H1 (cell line): ENCODE measurements at regions not wholly inside any gene's neighbourhood (a gene's known extent, or its start where the extent isn't known, plus 50 kb on each side); places are given as distances from the start of the nearest gene placed in this dataset.

ENCODE experiments used
- CTCF ChIA-PET: fragments of 300-600 bp; sonication (Branson Sonifier 250); formaldehyde crosslinking; loops from one replicate; lab custom pipeline; 2021; ENCODE audit not compliant: partially characterized antibody; lab: Charles Lee
- POLR2A ChIA-PET: fragments of 300-600 bp; sonication (Branson Sonifier 250); formaldehyde crosslinking; loops from one replicate; lab custom pipeline; 2021; ENCODE audit warnings: inconsistent platforms; ENCODE audit not compliant: partially characterized antibody; lab: Charles Lee
- DNase-seq, 2 experiments: peaks; one replicate each; pipeline versions ENCODE4 v3.0.0 to v3.0.0-alpha.2; 2010 to 2022; ENCODE audit warnings: low spot score in 2 of 2, low read depth in 1 of 2, mixed read lengths in 1 of 2
- FAIRE-seq: peaks from 2 replicates; lab custom pipeline; 2011; peaks lifted over from hg19 to GRCh38; lab: Jason Lieb, UNC
- H2AFZ ChIP-seq: 2 replicates; pipeline ENCODE4 v1.8.1; 2012; ENCODE audit warnings: low read length, inconsistent platforms
- H2AK5ac ChIP-seq: 2 replicates; pipeline ENCODE4 v1.6.1; 2013; ENCODE audit warnings: low read depth, low read length
- H2BK120ac ChIP-seq: replicated peaks from 2 replicates; pipeline ENCODE3; 2013; ENCODE audit warnings: low read depth, low read length, inconsistent platforms
- H2BK12ac ChIP-seq: 2 replicates; pipeline ENCODE4 v1.6.1; 2013; ENCODE audit warnings: low read depth, low read length
- H2BK15ac ChIP-seq: 2 replicates; pipeline ENCODE4 v1.6.1; 2013; ENCODE audit warnings: low read length
- H2BK20ac ChIP-seq: 2 replicates; pipeline ENCODE4 v1.6.1; 2013; ENCODE audit warnings: low read length
- H2BK5ac ChIP-seq: 2 replicates; pipeline ENCODE4 v1.6.1; 2013; ENCODE audit warnings: low read depth, low read length
- H3K14ac ChIP-seq: 2 replicates; pipeline ENCODE4 v1.6.1; 2013; ENCODE audit warnings: inconsistent platforms; ENCODE audit not compliant: insufficient read length
- H3K18ac ChIP-seq: 2 replicates; pipeline ENCODE4 v1.6.1; 2013; ENCODE audit warnings: low read length; ENCODE audit errors: extremely low read depth
- H3K23ac ChIP-seq: 2 replicates; pipeline ENCODE4 v1.6.1; 2013; ENCODE audit warnings: inconsistent platforms; ENCODE audit not compliant: insufficient read length
- H3K23me2 ChIP-seq: 2 replicates; pipeline ENCODE4 v1.6.1; 2013; ENCODE audit warnings: low read depth, low read length
- H3K27ac ChIP-seq: 2 replicates; pipeline ENCODE4 v1.6.1; 2011; ENCODE audit warnings: low read depth, low read length, inconsistent platforms
- H3K27me3 ChIP-seq, 4 experiments: replicated peaks in 1 of 4; 1 replicate in 1 of 4; 2 replicates in 3 of 4; pipeline versions ENCODE4 v1.6.1 to v1.8.1; 2011 to 2013; ENCODE audit warnings: low read length in 3 of 4, mild to moderate bottlenecking in 3 of 4, inconsistent platforms in 2 of 4, mixed read lengths in 2 of 4, moderate library complexity in 1 of 4; ENCODE audit not compliant: control insufficient read depth in 3 of 4, insufficient read depth in 3 of 4; ENCODE audit errors: extremely low read depth in 1 of 4
- H3K36me3 ChIP-seq, 4 experiments: 2 replicates each; pipeline versions ENCODE4 v1.6.1 to v1.8.1; 2011 to 2013; ENCODE audit warnings: mild to moderate bottlenecking in 4 of 4, low read length in 3 of 4, moderate library complexity in 2 of 4, control low read depth in 1 of 4, inconsistent platforms in 1 of 4; ENCODE audit not compliant: insufficient read depth in 4 of 4, control insufficient read depth in 2 of 4
- H3K4ac ChIP-seq: replicated peaks from 2 replicates; pipeline ENCODE3; 2013; ENCODE audit warnings: low read length, low read depth, mixed read lengths, inconsistent platforms; ENCODE audit not compliant: insufficient read length
- H3K4me1 ChIP-seq, 4 experiments: replicated peaks in 1 of 4; 1 replicate in 1 of 4; 2 replicates in 3 of 4; pipeline versions ENCODE4 v1.6.1 to v1.8.1; 2011 to 2013; ENCODE audit warnings: low read length in 3 of 4, inconsistent platforms in 2 of 4, mixed read lengths in 1 of 4; ENCODE audit not compliant: insufficient read depth in 4 of 4, control insufficient read depth in 3 of 4
- H3K4me2 ChIP-seq, 2 experiments: 2 replicates each; pipeline versions ENCODE4 v1.6.1 to v1.8.1; 2011 to 2013; ENCODE audit warnings: low read depth in 2 of 2, low read length in 2 of 2, control low read depth in 1 of 2, inconsistent platforms in 1 of 2, mild to moderate bottlenecking in 1 of 2; ENCODE audit not compliant: insufficient read depth in 1 of 2
- H3K4me3 ChIP-seq, 4 experiments: fragments of 200-600, 300-600 bp in 1 of 4; sonication (generic), shearing (Covaris generic), sonication (Bioruptor Twin) in 1 of 4; 2 replicates each; pipeline versions ENCODE4 v1.5.1 to v1.8.1; 2011 to 2016; ENCODE audit warnings: low read length in 4 of 4, low read depth in 3 of 4, control low read depth in 2 of 4, inconsistent platforms in 2 of 4, mild to moderate bottlenecking in 2 of 4, mixed read lengths in 1 of 4, moderate library complexity in 1 of 4; ENCODE audit not compliant: insufficient read depth in 2 of 4; ENCODE audit errors: extremely low read depth in 1 of 4
- H3K56ac ChIP-seq: replicated peaks from 2 replicates; pipeline ENCODE3; 2013; ENCODE audit warnings: low read depth, mild to moderate bottlenecking, mixed read lengths, low read length, inconsistent platforms; ENCODE audit not compliant: insufficient read length
- H3K79me1 ChIP-seq: 2 replicates; pipeline ENCODE4 v1.6.1; 2013; ENCODE audit warnings: low read depth, low read length, control low read depth
- H3K79me2 ChIP-seq, 2 experiments: 2 replicates each; pipeline versions ENCODE4 v1.6.1 to v1.8.1; 2012 to 2013; ENCODE audit warnings: low read length in 2 of 2, mild to moderate bottlenecking in 2 of 2, inconsistent platforms in 1 of 2; ENCODE audit not compliant: insufficient read depth in 2 of 2, control insufficient read depth in 1 of 2
- H3K9ac ChIP-seq, 4 experiments: replicated peaks in 1 of 4; 1 replicate in 1 of 4; 2 replicates in 3 of 4; pipeline versions ENCODE4 v1.6.1 to v1.8.1; 2011 to 2013; ENCODE audit warnings: low read depth in 3 of 4, low read length in 3 of 4, control low read depth in 2 of 4, mild to moderate bottlenecking in 2 of 4, moderate library complexity in 2 of 4, inconsistent platforms in 1 of 4; ENCODE audit errors: extremely low read depth in 1 of 4
- H3K9me3 ChIP-seq, 2 experiments: 2 replicates each; pipeline versions ENCODE4 v1.6.1 to v1.8.1; 2012 to 2013; ENCODE audit warnings: mild to moderate bottlenecking in 2 of 2, moderate library complexity in 2 of 2, control low read depth in 1 of 2, inconsistent platforms in 1 of 2, low read depth in 1 of 2, low read length in 1 of 2, mixed read lengths in 1 of 2; ENCODE audit not compliant: insufficient read depth in 2 of 2
- H4K20me1 ChIP-seq, 2 experiments: replicated peaks in 1 of 2; 2 replicates each; pipeline versions ENCODE3 to v1.8.1; 2011 to 2013; ENCODE audit warnings: inconsistent platforms in 2 of 2, low read length in 2 of 2, mild to moderate bottlenecking in 1 of 2; ENCODE audit not compliant: insufficient read depth in 2 of 2, control insufficient read depth in 1 of 2
- H4K5ac ChIP-seq: 2 replicates; pipeline ENCODE4 v1.6.1; 2013; ENCODE audit warnings: low read length, low read depth, mixed read lengths, inconsistent platforms; ENCODE audit not compliant: insufficient read length
- H4K8ac ChIP-seq: 2 replicates; pipeline ENCODE4 v1.8.0; 2013; ENCODE audit warnings: mild to moderate bottlenecking, moderate library complexity, low read length, inconsistent platforms; ENCODE audit not compliant: insufficient read depth; ENCODE audit errors: extremely low read depth
- H4K91ac ChIP-seq: replicated peaks from 2 replicates; pipeline ENCODE3; 2013; ENCODE audit warnings: low read length, mixed read lengths, inconsistent platforms; ENCODE audit not compliant: insufficient read length
- EZH2 ChIP-seq: fragments of 200-600 bp; sonication (generic); IDR thresholded peaks from 2 replicates; pipeline ENCODE4 v1.7.1; 2012; ENCODE audit warnings: low read depth, mild to moderate bottlenecking, moderate library complexity, low read length, inconsistent platforms; ENCODE audit not compliant: severe bottlenecking
- HDAC6 ChIP-seq: IDR thresholded peaks from one replicate; pipeline ENCODE4 v1.7.1; 2012; ENCODE audit warnings: low read depth, mild to moderate bottlenecking, inconsistent platforms, low read length, moderate library complexity
- NANOG ChIP-seq: IDR thresholded peaks from 2 replicates; pipeline ENCODE4 v1.6.1; 2011; ENCODE audit warnings: low read length, low read depth, mild to moderate bottlenecking, inconsistent platforms; ENCODE audit not compliant: insufficient read depth, poor library complexity, severe bottlenecking
- POLR2AphosphoS5 ChIP-seq: IDR thresholded peaks from 2 replicates; pipeline ENCODE4 v1.6.1; 2011; ENCODE audit warnings: low read depth, low read length
- POU5F1 ChIP-seq: IDR thresholded peaks from 2 replicates; pipeline ENCODE4 v1.6.1; 2011; ENCODE audit warnings: low read depth, mild to moderate bottlenecking, low read length, moderate library complexity
- SIRT6 ChIP-seq: IDR thresholded peaks from one replicate; pipeline ENCODE4 v1.7.1; 2012; ENCODE audit warnings: low read length, inconsistent platforms
- WGBS, 2 experiments: shearing (Covaris generic) in 1 of 2; methylation state at CpG; one replicate each; pipeline versions ENCODE4 v1.1.6 to v1.1.7; 2013 to 2015; ENCODE audit warnings: low lambda C conversion rate in 2 of 2, mixed read lengths in 2 of 2, inconsistent platforms in 1 of 2, low coverage in 1 of 2, missing lambda C conversion rate in 1 of 2; ENCODE audit not compliant: insufficient replicate concordance in 2 of 2, insufficient coverage in 1 of 2, insufficient read length in 1 of 2; ENCODE audit errors: extremely low coverage in 1 of 2, missing lambda C conversion rate in 1 of 2; 5-methylcytosine and 5-hydroxymethylcytosine counted together

DNA sequence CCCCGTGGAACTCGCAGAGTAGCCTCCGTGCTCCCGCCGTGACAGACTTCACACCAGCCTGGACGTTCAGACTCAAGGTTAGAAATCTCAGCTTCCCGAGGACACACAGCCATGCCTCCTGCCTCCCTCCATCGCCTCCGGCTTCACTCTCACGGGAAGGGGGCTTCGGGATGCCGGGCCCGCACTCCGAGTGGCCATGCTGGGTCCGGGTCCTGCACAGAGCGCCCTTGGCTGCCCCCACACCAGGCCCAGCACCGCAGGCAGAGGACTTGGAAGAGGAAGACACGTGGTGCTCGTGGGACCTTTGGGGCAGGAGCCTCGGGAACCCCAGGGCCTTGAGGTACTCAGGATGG, 89.8 kb downstream of the PDGFA start:
- H3K79me2 ChIP-seq, result no peaks in the 10 kb centered on the region
- H2BK15ac ChIP-seq, result no peak overlapping the region
- no peaks in the 10 kb centered on the region for H3K36me3 ChIP-seq
- no peaks in the 10 kb centered on the region for H3K9me3 ChIP-seq
- H3K4me3 ChIP-seq, result no peak overlapping the region
- H2BK120ac ChIP-seq, result no peak overlapping the region
- no peaks in the 10 kb centered on the region for H4K20me1 ChIP-seq
- H4K91ac ChIP-seq, result peak overlapping the region; percentile 5
- H3K27me3 ChIP-seq, result no peaks in the 10 kb centered on the region
- H3K14ac ChIP-seq, result no peak overlapping the region
- H2AFZ ChIP-seq, result no peak overlapping the region
- no peak overlapping the region for H3K56ac ChIP-seq
- no peaks in the 10 kb centered on the region for H3K23me2 ChIP-seq
- no peak overlapping the region for H2BK12ac ChIP-seq
- H4K5ac ChIP-seq, result no peak overlapping the region
- no peak overlapping the region for H2BK5ac ChIP-seq
- ChIA-PET CTCF (no interaction called here), POLR2A (interaction anchor here (1.2 kb wide), 1 partner anchor 88 kb away, joined by 4 read pairs; no protein-coding TSS in a partner anchor)
- no peak overlapping the region for H3K9ac ChIP-seq
- FAIRE-seq (no peak), DNase-seq (no peak)
- no peaks in the 10 kb centered on the region for H3K79me1 ChIP-seq
- no peak overlapping the region for H3K18ac ChIP-seq
- H4K8ac ChIP-seq, result peak overlapping the region; percentile 57; the same call in 1 of the 2 replicates
- H3K23ac ChIP-seq, result no peak overlapping the region
- H2BK20ac ChIP-seq, result no peak overlapping the region
- H3K4me1 ChIP-seq, result peaks cover 0 to 9% (median 3%) of the 10 kb centered on the region in 4 experiments; a peak in 4 of 7 replicates
- no peak overlapping the region for H2AK5ac ChIP-seq
- 91% methylated on average over 20 of the region's 20 CpGs; no CpG with 5 or more reads in 1 of the 2 experiments for WGBS, 2 experiments
- no peak overlapping the region for H3K4ac ChIP-seq
- no peak overlapping the region for H3K4me2 ChIP-seq
- no peak overlapping the region for H3K27ac ChIP-seq
- TF ChIP-seq POU5F1 (no peak), HDAC6 (no peak), SIRT6 (no peak), POLR2AphosphoS5 (no peak), EZH2 (no peak), NANOG (no peak)
